ENCODE measurements at regions not wholly inside any gene's neighbourhood (a gene's known extent, or its start where the extent isn't known, plus 50 kb on each side); places are given as distances from the start of the nearest gene placed in this dataset.

GRCh38 chr1:244273845-244274619, 177.7 kb downstream of the ADSS2 start:
- Histone ChIP-seq H3K9ac (no peak overlapping the region), H3K27ac (no peak overlapping the region), H3K79me2 (no peaks in the 10 kb centered on the region), H3K27me3 (ENCODE audit: control insufficient read depth, insufficient read depth, low read length) (no peaks in the 10 kb centered on the region), H3K4me2 (ENCODE audit: low read length) (no peak overlapping the region), H3K9me3 (ENCODE audit: control insufficient read depth, low read length) (no peaks in the 10 kb centered on the region), H2AFZ (no peak overlapping the region), H3K36me3 (ENCODE audit: control insufficient read depth, insufficient read depth, low read length) (no peaks in the 10 kb centered on the region), H3K4me1 (no peaks in the 10 kb centered on the region), H3K4me3 (ENCODE audit: low read depth, low read length) (no peak overlapping the region)
- no peak for TF ChIP-seq CTCF (IDR thresholded peaks at IDR 0.05)

- no peak overlapping the region for H3K4me2 ChIP-seq (ENCODE audit: low read length)
- no peaks in the 10 kb centered on the region for H3K4me1 ChIP-seq
- H3K9me3 ChIP-seq (ENCODE audit: control insufficient read depth, low read length), result no peaks in the 10 kb centered on the region
- H3K27me3 ChIP-seq (ENCODE audit: control insufficient read depth, insufficient read depth, low read length), result no peaks in the 10 kb centered on the region
- H3K27ac ChIP-seq, result no peak overlapping the region
- no peak for TF ChIP-seq CTCF (IDR thresholded peaks at IDR 0.05)
- no peaks in the 10 kb centered on the region for H3K36me3 ChIP-seq (ENCODE audit: control insufficient read depth, insufficient read depth, low read length)
- no peak overlapping the region for H3K9ac ChIP-seq
- no peak overlapping the region for H2AFZ ChIP-seq
- H3K79me2 ChIP-seq, result no peaks in the 10 kb centered on the region
- no peak overlapping the region for H3K4me3 ChIP-seq (ENCODE audit: low read depth, low read length)
Observed at GRCh38 chr1:244276646-244277045, 175.1 kb downstream of the ADSS2 start.

GRCh38 chr1:244280201-244280600, 171.5 kb downstream of the ADSS2 start:
- no peak overlapping the region for H3K9ac ChIP-seq
- no peak for TF ChIP-seq CTCF (IDR thresholded peaks at IDR 0.05)

GRCh38 chr1:244280859-244281258, 170.8 kb downstream of the ADSS2 start:
- Histone ChIP-seq H3K9ac (no peak overlapping the region), H3K4me1 (no peaks in the 10 kb centered on the region), H3K27ac (no peak overlapping the region), H3K79me2 (no peaks in the 10 kb centered on the region), H3K4me2 (ENCODE audit: low read length) (no peak overlapping the region), H2AFZ (no peak overlapping the region), H3K4me3 (ENCODE audit: low read depth, low read length) (no peak overlapping the region), H3K9me3 (ENCODE audit: control insufficient read depth, low read length) (no peaks in the 10 kb centered on the region), H3K36me3 (ENCODE audit: control insufficient read depth, insufficient read depth, low read length) (no peaks in the 10 kb centered on the region), H3K27me3 (ENCODE audit: control insufficient read depth, insufficient read depth, low read length) (no peaks in the 10 kb centered on the region)
- no peak for TF ChIP-seq CTCF (IDR thresholded peaks at IDR 0.05)

More at GRCh38 chr1:244280201-244280600, 171.5 kb downstream of the ADSS2 start:
- Histone ChIP-seq H3K4me2 (ENCODE audit: low read length) (no peak overlapping the region), H3K4me1 (no peaks in the 10 kb centered on the region), H2AFZ (no peak overlapping the region), H3K27ac (no peak overlapping the region), H3K79me2 (no peaks in the 10 kb centered on the region), H3K9me3 (ENCODE audit: control insufficient read depth, low read length) (no peaks in the 10 kb centered on the region), H3K36me3 (ENCODE audit: control insufficient read depth, insufficient read depth, low read length) (no peaks in the 10 kb centered on the region), H3K4me3 (ENCODE audit: low read depth, low read length) (no peak overlapping the region), H3K27me3 (ENCODE audit: control insufficient read depth, insufficient read depth, low read length) (no peaks in the 10 kb centered on the region)

- H2AFZ ChIP-seq, result no peak overlapping the region
- no peak overlapping the region for H3K4me3 ChIP-seq (ENCODE audit: low read depth, low read length)
- no peak overlapping the region for H3K27ac ChIP-seq
- no peaks in the 10 kb centered on the region for H3K9me3 ChIP-seq (ENCODE audit: control insufficient read depth, low read length)
- H3K27me3 ChIP-seq (ENCODE audit: control insufficient read depth, insufficient read depth, low read length), result no peaks in the 10 kb centered on the region
- H3K36me3 ChIP-seq (ENCODE audit: control insufficient read depth, insufficient read depth, low read length), result no peaks in the 10 kb centered on the region
- H3K4me2 ChIP-seq (ENCODE audit: low read length), result no peak overlapping the region
- no peaks in the 10 kb centered on the region for H3K4me1 ChIP-seq
- no peak for TF ChIP-seq CTCF (IDR thresholded peaks at IDR 0.05)
- H3K9ac ChIP-seq, result no peak overlapping the region
- no peaks in the 10 kb centered on the region for H3K79me2 ChIP-seq
Observed at GRCh38 chr1:244283772-244284171, 167.9 kb downstream of the ADSS2 start.
